ENCODE measurements at regions not wholly inside any gene's neighbourhood (a gene's known extent, or its start where the extent isn't known, plus 50 kb on each side); places are given as distances from the start of the nearest gene placed in this dataset.
A peak's percentile ranks its signal among the peaks of the same experiment; 100 is the strongest.
"Not testable (repeated sequence)": the region's sequence is repeated elsewhere in the genome, so short reads cannot be mapped to it uniquely, and the experiment has no call there.

DNA sequence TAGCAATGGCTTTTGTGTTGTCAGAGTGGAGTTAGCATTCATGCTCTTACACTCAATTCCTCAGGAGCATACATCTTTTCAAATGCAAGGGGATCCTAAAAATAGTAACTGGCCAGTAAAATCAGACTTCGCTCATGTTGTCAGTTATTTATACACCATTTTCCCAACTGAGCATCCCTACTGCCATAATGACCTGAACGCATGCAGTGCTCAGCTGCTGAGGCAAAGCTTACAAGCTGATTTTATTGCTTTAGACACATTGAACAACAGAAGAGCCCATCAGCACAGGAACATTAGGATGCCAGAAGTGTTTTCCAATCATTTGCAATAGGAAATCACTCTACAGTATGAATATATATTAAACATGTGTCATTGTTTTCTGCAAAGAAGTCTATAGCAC lies 689.7 kb upstream of the BCHE start:
- DNase-seq (ENCODE audit: low spot score): no peak

DNA sequence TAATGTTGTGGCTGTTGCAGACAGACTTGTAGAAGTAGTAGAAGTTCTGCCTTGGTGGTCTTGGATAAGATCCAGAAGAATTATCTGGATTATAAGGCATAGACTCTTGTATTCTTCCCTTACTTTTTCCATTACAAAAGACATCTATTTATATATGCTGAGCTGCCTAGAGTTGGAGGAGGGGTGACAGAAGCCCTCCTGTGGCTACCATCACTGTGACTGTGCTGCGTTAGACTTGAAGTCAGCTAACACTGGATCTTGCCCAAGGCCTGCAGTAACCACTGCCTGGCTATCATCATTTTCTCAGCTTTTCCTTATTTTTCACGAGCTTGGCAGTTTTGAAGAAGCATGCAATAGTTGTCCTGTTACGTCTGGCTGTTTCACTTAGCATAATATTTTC lies 684.8 kb upstream of the BCHE start:
- DNase-seq (ENCODE audit: low spot score): no peak

DNA sequence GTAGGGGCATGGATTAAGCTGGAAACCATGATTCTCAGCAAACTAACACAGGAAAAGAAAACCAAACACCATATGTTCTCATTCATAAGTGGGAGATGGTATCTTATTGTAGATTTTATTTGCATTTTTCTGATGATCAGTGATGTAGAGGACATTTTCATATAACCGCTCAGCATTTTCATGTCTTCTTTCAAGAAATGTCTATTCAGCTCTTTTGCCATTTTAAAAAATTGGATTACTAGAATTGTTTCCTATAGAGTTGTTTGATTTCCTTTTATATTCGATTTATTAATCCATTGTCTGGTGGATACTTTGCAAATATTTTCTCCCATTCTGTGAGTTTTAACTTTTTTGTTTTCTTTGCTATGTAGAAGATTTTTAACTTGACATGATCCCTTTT lies 682.2 kb upstream of the BCHE start:
- DNase-seq (ENCODE audit: low spot score): no peak

GRCh38 chr3:166518040-166518439 lies 680.8 kb upstream of the BCHE start:
- DNase-seq (ENCODE audit: low spot score): no peak

DNA sequence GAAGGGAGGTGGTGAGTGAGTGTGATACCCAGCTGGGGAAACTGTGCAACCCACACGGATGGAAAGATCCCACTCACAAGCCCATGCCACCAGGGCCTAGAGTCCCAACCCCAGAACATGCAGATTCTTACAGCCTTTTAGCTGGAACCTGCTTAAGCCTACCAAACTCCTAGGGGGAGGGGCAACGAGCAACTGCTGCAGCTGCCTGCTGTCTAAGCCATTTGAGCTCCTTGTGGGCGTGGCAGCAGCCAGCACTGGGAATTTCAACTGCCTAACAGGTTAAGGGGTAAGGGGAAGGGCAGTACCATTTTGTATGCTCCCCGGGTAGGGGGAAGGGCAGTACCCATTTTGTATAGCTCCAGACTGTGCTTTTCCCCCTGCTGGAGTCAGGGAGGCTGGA lies 673.2 kb upstream of the BCHE start:
- DNase-seq (ENCODE audit: low spot score): no peak

DNA sequence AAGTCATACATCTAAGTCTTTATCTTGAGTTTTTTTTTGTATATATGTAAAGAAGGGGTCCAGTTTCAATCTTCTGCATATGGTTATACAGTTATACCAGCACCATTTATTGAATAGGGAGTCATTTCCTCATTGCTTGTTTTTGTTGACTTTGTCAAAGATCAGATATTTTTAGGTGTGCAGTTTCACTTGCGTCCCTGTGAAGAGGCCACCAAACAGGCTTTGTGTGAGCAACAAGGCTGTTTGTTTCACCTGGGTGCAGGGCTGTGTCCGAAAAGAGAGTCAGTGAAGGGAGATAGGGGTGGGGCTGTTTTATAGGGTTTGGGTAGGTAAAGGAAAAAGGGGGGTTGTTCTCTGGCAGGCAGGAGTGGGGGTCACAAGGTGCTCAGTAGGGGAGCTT lies 663.2 kb upstream of the BCHE start:
- not testable (repeated sequence) for DNase-seq (ENCODE audit: low spot score)

GRCh38 chr3:166499636-166500035 lies 662.4 kb upstream of the BCHE start:
- no peak for DNase-seq (ENCODE audit: low spot score)

GRCh38 chr3:166498446-166498845 lies 661.2 kb upstream of the BCHE start:
- DNase-seq (ENCODE audit: low spot score): no peak

GRCh38 chr3:166489826-166490225 lies 652.6 kb upstream of the BCHE start:
- DNase-seq (ENCODE audit: low spot score): no peak

DNA sequence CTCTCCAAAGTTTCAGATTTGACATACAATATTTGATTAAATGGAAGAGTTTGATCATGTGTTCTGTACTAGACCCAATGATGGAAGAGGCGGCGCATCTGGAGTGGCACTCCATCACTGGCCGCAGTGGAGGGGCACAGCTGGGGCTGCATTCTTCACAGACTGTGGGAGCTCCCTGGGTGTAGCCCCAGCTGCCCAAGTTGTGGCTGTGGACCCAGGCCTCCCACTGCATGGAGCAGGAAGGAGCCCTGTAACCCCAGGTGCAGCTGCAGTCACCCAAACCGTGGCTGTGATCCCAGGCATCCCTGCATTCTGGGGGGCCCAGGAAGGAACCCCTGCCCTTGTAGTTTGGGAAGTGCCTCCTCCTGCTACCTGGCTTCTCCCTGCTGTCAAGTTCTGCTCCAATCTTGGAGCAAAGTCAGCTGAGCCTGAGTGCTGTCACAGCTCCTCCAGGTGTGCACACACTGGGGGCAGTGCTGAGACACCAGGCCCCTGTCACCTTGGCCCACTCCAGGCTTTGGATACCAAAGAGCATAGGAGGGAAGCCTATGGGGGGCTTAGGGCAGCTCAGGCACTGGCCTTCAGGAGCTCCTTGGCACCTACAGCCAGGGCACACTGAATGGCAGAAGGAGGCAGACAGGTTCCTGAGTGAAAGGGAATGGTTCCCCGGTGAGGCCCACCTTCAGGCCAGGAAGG lies 651.9 kb upstream of the BCHE start:
- DNase-seq (ENCODE audit: low spot score): no peak

DNA sequence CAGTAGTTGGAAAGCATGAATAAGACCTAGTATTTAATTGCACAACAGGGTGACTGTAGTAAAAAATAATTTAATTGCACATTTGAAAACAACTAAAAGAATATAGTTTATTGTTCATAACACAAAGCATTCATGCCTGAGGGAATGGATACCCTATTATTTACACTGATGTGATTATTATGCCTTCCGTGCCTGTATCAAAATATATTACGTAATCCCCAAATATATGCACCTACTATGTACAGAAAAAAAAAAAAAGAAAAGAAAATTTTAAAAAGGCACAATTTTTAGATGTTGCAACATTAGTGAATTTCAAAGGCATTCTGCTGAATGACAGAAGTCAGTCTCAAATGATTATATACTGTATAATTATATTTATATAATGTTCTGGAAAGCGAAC lies 647.2 kb upstream of the BCHE start:
- DNase-seq (ENCODE audit: low spot score): no peak

DNA sequence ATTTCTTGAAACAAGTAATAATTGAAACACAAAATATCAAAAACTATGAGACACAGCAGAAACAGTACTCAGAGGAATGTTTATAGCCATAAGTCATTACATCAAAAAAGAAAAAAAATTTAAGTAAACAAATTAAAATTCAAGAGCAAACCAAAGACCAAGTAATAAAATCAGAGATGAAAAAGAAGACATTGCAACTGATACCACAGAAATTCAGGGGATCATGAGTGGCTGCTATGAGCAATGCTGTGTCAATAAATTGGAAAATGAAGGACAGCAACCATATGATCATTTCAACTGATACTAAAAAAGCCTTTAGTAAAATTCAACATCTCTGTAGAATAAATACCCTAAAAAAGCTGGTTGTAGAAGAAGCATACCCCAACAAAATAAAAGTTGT lies 644.1 kb upstream of the BCHE start:
- DNase-seq (ENCODE audit: low spot score): no peak

GRCh38 chr3:166478356-166478755 lies 641.1 kb upstream of the BCHE start:
- DNase-seq (ENCODE audit: low spot score): no peak

DNA sequence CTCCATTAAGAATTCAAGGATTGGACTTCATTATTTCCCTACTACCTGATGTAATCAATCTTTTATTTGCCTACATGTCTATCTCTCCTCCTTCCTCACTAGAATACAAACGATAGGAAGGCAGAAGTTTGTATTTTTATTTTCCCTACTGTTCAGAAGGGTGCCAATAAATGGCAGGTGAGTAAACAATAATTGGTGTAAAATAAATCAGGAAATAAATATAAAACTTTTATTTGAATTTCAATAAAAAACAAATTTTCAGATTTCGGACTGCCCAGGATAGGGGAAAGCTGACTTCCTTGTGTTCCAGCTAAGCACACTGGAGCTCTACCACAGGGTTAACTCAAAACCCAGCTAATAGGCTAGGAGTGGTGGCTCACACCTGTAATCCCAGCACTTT lies 636.3 kb upstream of the BCHE start:
- DNase-seq (ENCODE audit: low spot score): no peak

- no peak for DNase-seq (ENCODE audit: low spot score)
Measured at GRCh38 chr3:166472015-166472414, 634.8 kb upstream of the BCHE start.

DNA sequence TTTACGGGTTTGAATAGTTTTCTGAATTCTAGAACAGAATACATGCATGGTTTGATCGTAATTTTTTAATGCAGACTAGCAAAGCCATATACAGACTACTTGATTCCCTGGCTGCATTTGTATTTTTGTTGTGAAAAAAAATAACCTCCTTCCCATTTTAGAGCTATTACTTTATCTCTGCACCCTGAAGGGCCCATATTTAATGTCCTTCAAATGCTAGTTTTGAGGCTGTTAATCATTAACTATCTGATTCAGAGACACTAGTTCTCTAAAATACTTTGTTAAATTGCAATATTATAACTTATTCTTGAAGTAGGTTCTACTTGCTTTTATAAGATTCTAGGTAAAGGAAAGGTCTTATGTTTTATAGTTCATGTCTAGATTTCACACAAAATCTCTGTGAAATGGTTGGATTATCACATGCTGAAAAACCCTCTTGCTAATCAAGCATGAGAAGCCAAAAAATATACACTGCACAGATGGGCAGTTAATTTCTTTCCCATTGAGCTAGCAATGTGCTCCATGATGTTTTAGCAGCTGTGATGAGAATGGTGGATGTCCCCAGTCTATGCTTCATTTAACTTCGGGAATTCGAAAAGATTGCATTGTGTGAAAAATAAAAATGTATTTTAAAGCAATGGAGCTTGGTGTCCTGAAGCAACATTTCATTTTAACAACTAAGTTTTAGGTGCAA lies 634.0 kb upstream of the BCHE start:
- DNase-seq (ENCODE audit: low spot score): no peak

DNA sequence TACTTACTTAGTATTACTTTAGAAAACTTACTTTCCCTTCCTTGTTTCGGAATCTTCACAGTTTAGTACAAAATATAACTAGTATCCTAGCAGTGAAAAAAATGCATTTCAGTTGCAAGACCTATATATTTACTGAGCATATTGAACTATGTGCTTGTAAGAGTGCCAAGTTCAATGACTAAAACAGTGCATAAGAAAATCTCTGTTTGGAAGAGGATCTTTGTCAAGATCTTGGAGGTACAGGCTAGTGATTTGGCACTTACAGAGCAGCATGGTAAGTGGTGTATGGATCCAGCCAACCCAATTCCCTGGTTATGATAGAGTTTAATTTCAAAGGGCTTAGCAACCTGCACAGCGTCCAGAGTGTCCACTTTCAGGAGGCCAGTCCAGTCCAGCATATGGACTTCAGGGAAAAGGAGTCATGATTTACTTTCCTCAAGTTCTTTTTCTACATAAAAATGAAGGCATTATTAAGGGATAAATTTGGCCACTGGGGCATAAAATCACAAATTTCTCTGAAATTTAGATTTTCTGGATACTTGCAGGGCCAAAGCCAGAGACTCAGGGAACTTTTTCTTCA lies 625.8 kb upstream of the BCHE start:
- no peak for DNase-seq (ENCODE audit: low spot score)

DNA sequence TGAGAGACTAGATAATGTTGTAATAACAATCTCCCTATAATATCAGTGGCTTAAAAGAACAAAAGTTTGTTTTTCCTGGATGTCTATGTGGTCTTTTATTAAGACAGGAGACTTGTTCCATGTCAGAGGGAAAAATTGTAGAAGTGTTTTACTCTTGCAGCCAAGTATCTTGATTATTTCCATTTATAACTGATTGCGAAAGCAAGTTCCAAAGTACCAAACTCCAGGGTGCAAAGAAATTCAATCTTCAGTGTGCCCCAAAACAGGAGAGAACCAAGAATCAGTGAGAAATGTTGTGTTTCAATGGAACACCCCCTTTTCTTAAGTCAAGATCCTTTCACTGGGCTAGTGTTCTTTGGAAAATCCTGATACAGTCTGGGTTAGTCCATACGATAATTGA lies 624.4 kb upstream of the BCHE start:
- DNase-seq (ENCODE audit: low spot score): no peak

DNA sequence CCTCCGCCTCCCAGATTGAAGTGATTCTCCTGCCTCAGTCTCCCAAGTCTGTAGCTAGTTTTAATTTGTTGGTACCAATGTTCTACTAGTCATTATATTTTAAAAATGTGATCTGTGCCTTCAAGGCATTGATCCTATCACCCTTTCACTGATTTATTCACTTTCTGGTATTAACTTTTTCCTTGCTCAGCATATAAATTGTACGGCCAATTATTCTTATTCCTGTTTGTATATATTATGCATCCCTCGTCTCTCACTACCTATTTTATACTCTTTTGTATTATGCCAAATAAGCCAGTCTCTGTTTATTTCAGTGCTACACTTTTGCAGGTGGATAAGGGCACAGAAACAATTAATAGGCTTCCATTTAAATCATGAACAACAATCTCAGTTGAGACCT lies 620.2 kb upstream of the BCHE start:
- DNase-seq (ENCODE audit: low spot score): no peak

DNA sequence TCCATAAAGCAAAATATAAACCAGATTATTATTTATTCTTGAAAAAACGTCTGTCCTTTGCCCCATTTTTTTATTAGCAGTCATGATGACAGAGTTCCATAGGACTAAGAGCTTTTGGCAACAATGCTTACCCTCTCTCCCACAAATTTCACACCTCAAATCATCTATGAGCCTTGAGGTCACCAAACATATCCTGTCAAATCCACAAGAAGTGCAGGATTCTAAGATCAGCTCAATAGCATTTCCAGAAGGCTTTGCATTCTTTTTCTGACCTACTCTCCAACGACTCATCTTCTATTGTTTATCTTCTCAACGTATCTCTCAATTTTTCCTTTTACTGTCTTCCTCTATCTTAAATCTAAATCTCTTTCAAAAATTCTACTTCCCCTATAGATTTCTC lies 619.1 kb upstream of the BCHE start:
- DNase-seq (ENCODE audit: low spot score): peak; percentile 14

DNA sequence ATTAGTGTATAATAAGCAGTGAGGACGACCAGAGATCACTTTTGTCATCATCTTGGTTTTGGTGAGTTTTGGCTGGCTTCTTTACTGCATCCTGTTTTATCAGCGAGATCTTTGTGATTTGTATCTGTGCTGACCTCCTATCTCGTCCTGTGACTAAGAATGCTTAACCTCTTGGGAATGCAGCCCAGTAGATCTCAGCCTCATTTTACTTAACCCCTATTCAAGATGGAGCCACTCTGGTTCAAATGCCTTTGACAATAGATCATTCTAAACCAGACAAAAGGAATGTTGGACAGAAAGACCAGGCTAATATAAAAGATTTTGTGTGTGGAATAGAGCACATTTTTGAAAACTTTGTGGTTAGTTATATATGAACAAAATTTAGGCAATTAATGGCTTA lies 618.5 kb upstream of the BCHE start:
- peak; percentile 67 for DNase-seq (ENCODE audit: low spot score)

DNA sequence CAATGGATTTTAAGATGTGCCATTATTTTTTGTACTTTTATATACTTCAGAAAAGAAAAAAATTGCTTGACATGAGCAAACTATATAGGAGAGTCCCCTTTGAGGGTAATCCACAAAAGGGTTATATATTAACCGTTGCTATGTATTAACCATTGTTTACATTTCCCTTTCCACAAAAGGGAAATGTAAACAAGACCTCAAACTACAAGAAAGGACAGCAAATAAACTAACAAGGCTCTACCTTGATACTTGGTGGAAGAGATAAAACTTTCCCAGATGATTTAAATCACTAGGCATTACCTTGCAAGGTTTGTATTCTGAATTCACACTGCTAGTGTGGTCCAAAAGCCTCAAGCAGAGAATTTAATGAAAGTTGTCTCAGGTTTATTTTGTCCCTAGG lies 616.3 kb upstream of the BCHE start:
- DNase-seq (ENCODE audit: low spot score): no peak

DNA sequence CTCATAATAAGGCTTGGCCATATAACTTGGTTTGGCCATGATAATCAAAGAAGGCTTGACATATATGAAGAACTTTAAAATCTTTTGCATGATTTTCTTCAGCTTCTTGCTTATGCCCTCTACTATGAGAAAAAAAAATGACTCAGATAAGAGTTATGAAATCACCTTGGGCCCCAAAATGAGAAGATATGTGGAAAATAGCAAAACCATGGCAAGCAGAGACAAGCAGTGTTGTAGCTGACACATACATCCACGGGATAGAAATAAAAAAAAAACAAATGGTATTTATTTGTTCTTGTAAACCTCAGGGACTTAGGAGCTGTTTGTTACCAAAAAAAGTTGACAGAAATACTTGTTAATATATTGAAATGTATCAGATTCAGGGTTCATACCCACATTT lies 614.8 kb upstream of the BCHE start:
- DNase-seq (ENCODE audit: low spot score): no peak

- no peak for DNase-seq (ENCODE audit: low spot score)
Measured at GRCh38 chr3:166447513-166447912, 610.3 kb upstream of the BCHE start.

Data from A172 (cell line).